ENCODE measurements at regions not wholly inside any gene's neighbourhood (a gene's known extent, or its start where the extent isn't known, plus 50 kb on each side); places are given as distances from the start of the nearest gene placed in this dataset.

DNA sequence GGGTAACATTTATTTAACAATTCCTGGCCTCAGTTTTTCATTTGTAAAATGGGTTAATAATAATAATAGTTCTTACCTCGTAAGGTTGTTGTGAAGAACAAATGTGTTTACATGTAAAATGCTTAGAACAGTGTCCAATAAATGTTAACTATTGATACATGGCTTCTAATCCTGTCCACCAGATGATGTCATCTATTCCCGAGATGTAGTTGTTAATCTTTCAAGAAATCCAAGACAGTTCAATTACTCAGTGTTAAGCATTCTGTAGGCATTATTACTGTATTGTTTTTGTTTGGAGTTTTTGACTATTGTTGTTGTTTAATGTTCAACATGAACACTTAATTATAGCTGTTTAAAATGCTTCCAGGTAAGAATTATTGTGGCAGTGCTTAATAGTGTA lies 131.0 kb upstream of the FNDC3A start:
- Histone ChIP-seq H3K4me1 (ENCODE audit: control insufficient read depth in 4 of 4, insufficient read depth in 4 of 4, low read length in 3 of 4) (peaks cover 5 to 14% (median 8%) of the 10 kb centered on the region in 4 donors), H3K27me3 (ENCODE audit: control insufficient read depth in 4 of 4, insufficient read depth in 4 of 4, low read length in 3 of 4) (no peaks in the 10 kb centered on the region), H3K4me3 (ENCODE audit: low read depth in 1 of 3, low read length in 3 of 3) (no peak overlapping the region), H3K27ac (ENCODE audit: low read depth in 1 of 2, low read length in 2 of 2) (no peak overlapping the region), H3K36me3 (ENCODE audit: control insufficient read depth in 4 of 4, insufficient read depth in 3 of 4, low read depth in 1 of 4, low read length in 3 of 4) (no peaks in the 10 kb centered on the region), H3K9ac (ENCODE audit: low read depth in 1 of 2, low read length in 2 of 2) (no peak overlapping the region), H3K9me3 (ENCODE audit: control insufficient read depth in 4 of 4, low read length in 3 of 4) (no peaks in the 10 kb centered on the region)
- WGBS: 92% methylated on average over 2 of the region's 2 CpGs
- no peak for TF ChIP-seq ZBTB33 (IDR thresholded peaks at IDR 0.05)
- no peak for TF ChIP-seq RAD21 (IDR thresholded peaks at IDR 0.05)
- TF ChIP-seq FOXA1 (IDR thresholded peaks at IDR 0.05): no peak
- TF ChIP-seq SP1 (IDR thresholded peaks at IDR 0.05): no peak
- TF ChIP-seq HNF4G (IDR thresholded peaks at IDR 0.05): no peak
- TF ChIP-seq, protein P1, sequence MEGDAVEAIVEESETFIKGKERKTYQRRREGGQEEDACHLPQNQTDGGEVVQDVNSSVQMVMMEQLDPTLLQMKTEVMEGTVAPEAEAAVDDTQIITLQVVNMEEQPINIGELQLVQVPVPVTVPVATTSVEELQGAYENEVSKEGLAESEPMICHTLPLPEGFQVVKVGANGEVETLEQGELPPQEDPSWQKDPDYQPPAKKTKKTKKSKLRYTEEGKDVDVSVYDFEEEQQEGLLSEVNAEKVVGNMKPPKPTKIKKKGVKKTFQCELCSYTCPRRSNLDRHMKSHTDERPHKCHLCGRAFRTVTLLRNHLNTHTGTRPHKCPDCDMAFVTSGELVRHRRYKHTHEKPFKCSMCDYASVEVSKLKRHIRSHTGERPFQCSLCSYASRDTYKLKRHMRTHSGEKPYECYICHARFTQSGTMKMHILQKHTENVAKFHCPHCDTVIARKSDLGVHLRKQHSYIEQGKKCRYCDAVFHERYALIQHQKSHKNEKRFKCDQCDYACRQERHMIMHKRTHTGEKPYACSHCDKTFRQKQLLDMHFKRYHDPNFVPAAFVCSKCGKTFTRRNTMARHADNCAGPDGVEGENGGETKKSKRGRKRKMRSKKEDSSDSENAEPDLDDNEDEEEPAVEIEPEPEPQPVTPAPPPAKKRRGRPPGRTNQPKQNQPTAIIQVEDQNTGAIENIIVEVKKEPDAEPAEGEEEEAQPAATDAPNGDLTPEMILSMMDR (IDR thresholded peaks at IDR 0.05; ENCODE audit: low read depth, low read length, missing input control): no peak
- TF ChIP-seq FOXA2 (IDR thresholded peaks at IDR 0.05): no peak
- no peak for TF ChIP-seq NR2F2 (IDR thresholded peaks at IDR 0.05)
- TF ChIP-seq TAF1 (conservative IDR thresholded peaks at IDR 0.05): no peak
- TF ChIP-seq MAX (IDR thresholded peaks at IDR 0.05): no peak
- no peak for TF ChIP-seq RXRA (IDR thresholded peaks at IDR 0.05)
- TF ChIP-seq ATF3 (IDR thresholded peaks at IDR 0.05): no peak
- no peak for DNase-seq (ENCODE audit: low spot score)

GRCh38 chr13:48849515-48849914 lies 126.2 kb upstream of the FNDC3A start:
- DNase-seq (ENCODE audit: low spot score): no peak
- 91% methylated on average over 5 of the region's 5 CpGs for WGBS
- H3K4me3 ChIP-seq (ENCODE audit: low read depth in 1 of 3, low read length in 3 of 3): no peak overlapping the region
- H3K36me3 ChIP-seq (ENCODE audit: control insufficient read depth in 4 of 4, insufficient read depth in 3 of 4, low read depth in 1 of 4, low read length in 3 of 4): no peaks in the 10 kb centered on the region
- TF ChIP-seq RAD21 (IDR thresholded peaks at IDR 0.05) (no peak), EGR1 (IDR thresholded peaks at IDR 0.05; ENCODE audit: low read depth in 2 of 2) (no peak), FOXA1 (IDR thresholded peaks at IDR 0.05) (no peak), ATF3 (IDR thresholded peaks at IDR 0.05) (no peak), HNF4G (IDR thresholded peaks at IDR 0.05) (no peak), RXRA (IDR thresholded peaks at IDR 0.05) (no peak), HNF4A (conservative IDR thresholded peaks at IDR 0.05) (no peak), FOXA2 (IDR thresholded peaks at IDR 0.05) (no peak), MAX (IDR thresholded peaks at IDR 0.05) (no peak), GABPA (IDR thresholded peaks at IDR 0.05 in 1 of 2, conservative IDR thresholded peaks at IDR 0.05 in 1 of 2) (no peak), YY1 (IDR thresholded peaks at IDR 0.05) (no peak), TAF1 (conservative IDR thresholded peaks at IDR 0.05) (no peak), REST (IDR thresholded peaks at IDR 0.05) (no peak), NR2F2 (IDR thresholded peaks at IDR 0.05) (no peak), SP1 (IDR thresholded peaks at IDR 0.05) (no peak)
- TF ChIP-seq, protein P1 (IDR thresholded peaks at IDR 0.05; ENCODE audit: low read depth, low read length, missing input control): no peak
- H3K4me1 ChIP-seq (ENCODE audit: control insufficient read depth in 4 of 4, insufficient read depth in 4 of 4, low read length in 3 of 4): no peaks in the 10 kb centered on the region
- no peak overlapping the region for H3K9ac ChIP-seq (ENCODE audit: low read depth in 1 of 2, low read length in 2 of 2)
- no peaks in the 10 kb centered on the region for H3K9me3 ChIP-seq (ENCODE audit: control insufficient read depth in 4 of 4, low read length in 3 of 4)
- H3K27ac ChIP-seq (ENCODE audit: low read depth in 1 of 2, low read length in 2 of 2): no peak overlapping the region
- H3K27me3 ChIP-seq (ENCODE audit: control insufficient read depth in 4 of 4, insufficient read depth in 4 of 4, low read length in 3 of 4): no peaks in the 10 kb centered on the region

Data from liver (tissue), 8 donors.